ENCODE measurements at regions not wholly inside any gene's neighbourhood (a gene's known extent, or its start where the extent isn't known, plus 50 kb on each side); places are given as distances from the start of the nearest gene placed in this dataset.

- H3K4me3 ChIP-seq (replicated peaks in 1 of 2; ENCODE audit: low read depth in 1 of 2, low read length in 2 of 2) = no peak overlapping the region
- peaks cover 49% of the 10 kb centered on the region for H3K27me3 ChIP-seq (ENCODE audit: insufficient read depth, low read length)
- H3K79me2 ChIP-seq (ENCODE audit: insufficient read depth, low read length) = no peaks in the 10 kb centered on the region
- no peaks in the 10 kb centered on the region for H3K9me2 ChIP-seq (ENCODE audit: insufficient read depth)
- ChIA-PET POLR2A (no interaction called here), RAD21 (ENCODE audit: low non-redundant PET in 1 of 2, low total read pairs in 2 of 2, uncharacterized antibody in 2 of 2, unreplicated experiment in 2 of 2) (no interaction called here), CTCF (no interaction called here)
- no peaks in the 10 kb centered on the region for H4K20me1 ChIP-seq (ENCODE audit: insufficient read depth)
- TF ChIP-seq YY1 (IDR thresholded peaks at IDR 0.05; ENCODE audit: extremely low read depth, insufficient replicate concordance, low read depth, low read length) = no peak
- no peak for TF ChIP-seq JUND (IDR thresholded peaks at IDR 0.05)
- no peak for TF ChIP-seq RAD21 (IDR thresholded peaks at IDR 0.05; ENCODE audit: low read depth)
- TF ChIP-seq TCF7L2 (IDR thresholded peaks at IDR 0.05; ENCODE audit: borderline replicate concordance, extremely low read depth, insufficient read depth, insufficient read length) = no peak
- no peak for TF ChIP-seq POLR2AphosphoS5 (IDR thresholded peaks at IDR 0.05; ENCODE audit: low read depth, low read length)
- no peak for TF ChIP-seq ATF3 (IDR thresholded peaks at IDR 0.05)
- TF ChIP-seq ZFX (IDR thresholded peaks at IDR 0.05) = no peak
- no peak for TF ChIP-seq SRF (IDR thresholded peaks at IDR 0.05; ENCODE audit: low read depth)
- TF ChIP-seq EZH2 (IDR thresholded peaks at IDR 0.05) = no peak
- no peak for TF ChIP-seq EZH2phosphoT487 (IDR thresholded peaks at IDR 0.05; ENCODE audit: borderline replicate concordance)
- no peak for TF ChIP-seq ZBTB33 (IDR thresholded peaks at IDR 0.05; ENCODE audit: extremely low read depth, insufficient replicate concordance, low read length)
- TF ChIP-seq POLR2A (IDR thresholded peaks at IDR 0.05; ENCODE audit: borderline replicate concordance, extremely low read depth, insufficient read depth, insufficient read length) = no peak
- TF ChIP-seq CBX3 (IDR thresholded peaks at IDR 0.05; ENCODE audit: low read depth) = no peak
- TF ChIP-seq SP1 (IDR thresholded peaks at IDR 0.05; ENCODE audit: low read depth) = no peak
- TF ChIP-seq CEBPB (IDR thresholded peaks at IDR 0.05; ENCODE audit: low read depth) = no peak
- no peak for TF ChIP-seq MAX (IDR thresholded peaks at IDR 0.05)
- no peak for TF ChIP-seq EGR1 (IDR thresholded peaks at IDR 0.05; ENCODE audit: low read depth)
- no peak for TF ChIP-seq SIN3A (IDR thresholded peaks at IDR 0.05; ENCODE audit: low read depth)
- no peaks in the 10 kb centered on the region for H3K9me3 ChIP-seq (ENCODE audit: control insufficient read depth in 1 of 2, insufficient read depth in 1 of 2, low read depth in 1 of 2, low read length in 2 of 2)
- H3K9ac ChIP-seq (ENCODE audit: low read length) = no peak overlapping the region
- H3K36me3 ChIP-seq (ENCODE audit: control insufficient read depth in 1 of 2, insufficient read depth in 2 of 2, low read length in 2 of 2) = no peaks in the 10 kb centered on the region
- no peak overlapping the region for H2AFZ ChIP-seq (ENCODE audit: low read depth, low read length, poor library complexity, severe bottlenecking)
- no peaks in the 10 kb centered on the region for H3K4me1 ChIP-seq (ENCODE audit: control insufficient read depth in 1 of 2, insufficient read depth in 2 of 2, low read length in 2 of 2)
- no TSS peak for BruUV-seq (replicated peaks)
- no peak overlapping the region for H3K27ac ChIP-seq (ENCODE audit: low read depth, low read length)
- no peak for ATAC-seq
- intact Hi-C loops (cut with micrococcal nuclease) = no loop called here
- DNase-seq (ENCODE audit: low read depth, low spot score) = no peak
- no peak overlapping the region for H3K4me2 ChIP-seq (ENCODE audit: low read length)
Observed at GRCh38 chr15:59845942-59846499, 156.9 kb upstream of the BNIP2 start.

Measured in HCT116 (cell line).